HG02884 (cell line): ENCODE measurements at regions not wholly inside any gene's neighbourhood (a gene's known extent, or its start where the extent isn't known, plus 50 kb on each side); places are given as distances from the start of the nearest gene placed in this dataset.

ENCODE experiments used
- ATAC-seq: cut with Tn5 transposase; IDR thresholded peaks from one replicate; pipeline ENCODE4 v1.9.1; 2021; ENCODE audit warnings: mild to moderate bottlenecking, moderate library complexity; ENCODE audit not compliant: unreplicated experiment

DNA sequence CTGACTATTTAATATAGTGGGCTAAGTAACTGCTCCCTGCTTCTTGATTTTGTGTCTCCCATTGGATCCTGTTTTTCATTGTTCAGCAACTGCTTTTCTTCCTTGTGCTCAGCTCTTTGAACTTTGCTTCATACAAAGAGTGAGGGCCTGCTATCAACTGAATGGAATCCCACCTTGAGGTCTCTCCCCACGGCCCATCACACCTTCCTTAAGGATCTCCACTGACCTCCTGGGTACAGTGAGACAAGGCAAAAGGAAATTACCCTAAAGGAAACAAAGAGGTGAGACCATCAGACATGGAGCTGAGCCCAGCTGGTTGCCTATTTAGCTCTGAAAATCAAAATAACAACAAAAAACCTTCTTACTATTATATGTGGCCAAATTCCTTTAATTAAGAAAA is 91.3 kb upstream of the RPL34 start:
- ATAC-seq = no peak

DNA sequence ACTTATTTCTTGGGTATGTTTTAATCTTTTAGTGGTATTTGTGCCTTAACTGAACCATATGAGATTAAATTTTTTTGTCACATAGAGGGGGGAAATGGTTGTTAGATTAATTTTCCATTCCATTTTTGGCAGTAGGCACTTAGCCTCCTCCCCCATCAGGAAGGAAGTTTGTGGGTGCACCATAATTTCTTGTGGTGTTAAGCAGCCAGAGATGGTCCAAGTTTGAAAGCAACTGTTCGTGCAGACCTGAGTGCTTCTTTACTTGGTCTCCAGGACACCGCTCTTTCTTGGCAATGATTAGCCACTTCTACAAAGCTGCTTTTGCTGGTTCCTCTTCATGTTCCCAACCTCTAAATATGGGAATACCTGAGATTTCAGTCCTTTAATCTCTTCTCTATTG is 92.7 kb upstream of the RPL34 start:
- no peak for ATAC-seq

DNA sequence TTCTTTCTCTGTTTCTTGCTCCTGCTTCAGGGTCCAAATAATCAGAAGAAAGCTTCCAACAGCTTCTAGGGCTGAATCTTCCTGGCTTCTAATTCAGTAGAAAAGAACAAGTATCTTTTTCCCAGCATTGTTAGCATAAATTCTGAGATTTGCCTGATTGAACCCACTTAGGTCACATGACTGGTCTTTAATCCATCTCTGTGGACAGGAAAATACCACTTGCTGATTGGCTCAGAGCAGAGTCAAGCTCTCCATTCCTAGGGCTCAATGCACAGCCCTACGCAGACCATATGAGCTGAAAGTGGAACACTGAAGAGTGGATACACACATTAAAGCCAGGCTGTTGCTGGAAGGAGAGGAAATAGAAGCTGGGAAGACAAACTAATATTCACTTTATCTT is 99.6 kb upstream of the RPL34 start:
- no peak for ATAC-seq

DNA sequence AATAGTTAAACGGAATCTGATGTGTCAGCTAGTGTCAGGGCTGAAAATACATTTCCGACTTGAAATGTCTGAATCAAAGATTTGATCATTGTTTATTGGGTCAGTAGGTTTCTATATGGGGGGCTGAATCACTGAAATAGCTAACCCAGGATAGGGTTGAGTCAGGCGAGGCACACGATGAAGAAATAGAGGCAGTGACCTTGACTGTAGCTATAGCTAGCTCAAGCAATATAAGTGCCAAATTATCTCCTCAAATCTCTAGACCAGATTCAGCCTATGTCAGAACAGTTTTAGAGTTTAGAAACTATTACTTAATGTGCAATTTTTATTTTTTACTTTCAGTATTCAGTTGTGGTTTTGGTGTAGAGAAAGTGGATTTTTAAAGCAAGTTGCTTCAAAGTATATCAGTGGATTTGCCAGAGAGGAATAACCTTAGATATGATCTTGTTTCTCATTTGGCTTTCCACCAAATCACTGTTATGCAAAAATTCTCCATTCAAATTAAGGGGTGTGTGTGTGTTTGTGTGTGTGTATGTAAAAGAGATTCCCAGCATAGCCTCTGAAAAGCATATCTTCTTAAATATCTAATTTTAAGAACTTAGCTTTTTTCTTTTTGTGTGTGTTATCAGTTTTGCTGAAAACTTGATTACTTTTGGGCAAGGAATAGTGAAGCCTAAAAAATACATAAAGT is 100.3 kb upstream of the RPL34 start:
- no peak for ATAC-seq

DNA sequence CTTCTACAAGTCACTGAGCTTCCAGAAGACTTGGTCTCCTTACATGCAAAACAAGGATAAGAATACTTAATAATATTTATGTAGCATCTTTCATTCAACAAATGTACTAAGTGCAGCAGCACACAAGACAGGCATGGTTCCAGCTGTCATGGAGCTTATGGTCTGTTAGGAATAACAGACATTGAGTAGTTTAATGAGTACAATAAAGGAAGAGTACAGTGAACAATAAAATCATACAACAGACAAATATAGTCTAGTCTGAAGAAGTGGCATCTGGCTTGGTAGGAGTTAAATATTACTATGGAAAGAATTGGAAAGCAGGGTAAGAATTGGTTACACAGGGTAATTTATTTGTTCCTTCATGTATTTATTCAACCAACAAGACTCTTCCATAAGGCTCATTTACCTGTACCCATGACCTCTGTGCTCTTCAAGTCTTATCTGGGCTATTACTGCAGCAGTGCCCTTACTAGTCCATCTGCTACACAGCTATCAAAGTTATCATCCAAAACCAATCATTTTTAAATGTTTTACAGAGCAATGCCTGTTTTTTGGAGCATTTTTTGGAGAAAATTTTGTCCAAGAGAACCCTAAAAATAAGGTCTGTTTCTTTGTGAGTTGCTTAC is 101.1 kb upstream of the RPL34 start:
- no peak for ATAC-seq

DNA sequence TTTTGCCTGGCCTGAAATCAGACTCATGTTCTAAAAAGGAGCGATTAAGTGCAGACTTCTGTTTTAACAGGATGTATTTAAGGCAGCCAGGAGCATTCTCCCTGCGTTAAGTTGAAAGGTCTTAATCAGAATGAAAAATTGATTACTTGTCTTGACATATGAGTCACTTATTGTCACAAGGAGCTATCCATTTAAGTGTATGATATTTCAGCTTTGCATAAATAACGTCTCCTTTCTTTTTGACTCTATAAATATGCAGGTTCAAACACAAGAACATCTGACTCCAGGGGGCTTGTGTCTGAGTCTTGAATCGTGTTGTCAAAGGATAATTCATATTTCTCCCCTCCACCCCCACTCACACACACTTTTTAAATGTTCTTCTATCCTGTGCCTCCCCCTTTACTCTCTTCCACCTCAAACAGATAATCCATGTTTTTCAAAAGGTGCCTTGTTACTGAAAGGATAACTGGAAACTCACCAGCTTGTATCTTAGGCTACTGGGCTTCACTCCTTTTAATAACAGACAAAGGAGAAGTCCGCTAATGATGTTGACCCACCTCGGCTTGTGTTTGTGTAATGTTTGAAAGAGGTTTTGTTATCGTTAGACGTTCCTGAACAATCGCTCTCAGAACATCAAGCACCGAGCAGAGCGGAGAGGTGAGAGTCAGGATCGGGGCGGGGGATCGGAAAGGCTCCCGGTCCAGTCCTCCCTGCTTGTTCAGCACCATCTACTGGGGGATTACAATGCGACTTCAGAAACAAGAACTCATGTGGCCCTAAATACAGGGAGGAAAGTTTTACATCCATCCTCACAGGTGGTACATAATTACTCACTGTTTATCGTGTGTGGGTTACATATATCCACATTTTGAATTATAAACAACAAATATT is 107.5 kb upstream of the RPL34 start:
- ATAC-seq = no peak

DNA sequence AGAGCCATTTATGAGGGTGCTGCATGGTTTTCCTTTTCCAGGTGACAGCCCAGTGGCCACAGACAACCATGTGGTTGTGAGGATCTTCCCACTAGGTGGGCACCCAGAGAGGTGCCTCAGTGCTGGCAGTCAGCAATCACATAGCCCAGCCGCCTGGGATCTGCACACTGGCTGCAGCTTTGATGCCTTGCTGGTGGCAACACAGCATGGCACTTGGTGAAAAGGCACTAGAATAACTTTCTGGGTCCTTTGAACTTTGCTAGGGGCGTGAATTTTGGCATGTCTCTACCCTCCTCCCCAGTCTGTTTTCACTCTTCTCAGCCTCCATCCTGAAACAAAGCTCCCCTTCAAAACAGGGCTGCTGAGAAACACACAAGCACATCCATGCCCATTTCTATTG is 108.8 kb upstream of the RPL34 start:
- no peak for ATAC-seq

DNA sequence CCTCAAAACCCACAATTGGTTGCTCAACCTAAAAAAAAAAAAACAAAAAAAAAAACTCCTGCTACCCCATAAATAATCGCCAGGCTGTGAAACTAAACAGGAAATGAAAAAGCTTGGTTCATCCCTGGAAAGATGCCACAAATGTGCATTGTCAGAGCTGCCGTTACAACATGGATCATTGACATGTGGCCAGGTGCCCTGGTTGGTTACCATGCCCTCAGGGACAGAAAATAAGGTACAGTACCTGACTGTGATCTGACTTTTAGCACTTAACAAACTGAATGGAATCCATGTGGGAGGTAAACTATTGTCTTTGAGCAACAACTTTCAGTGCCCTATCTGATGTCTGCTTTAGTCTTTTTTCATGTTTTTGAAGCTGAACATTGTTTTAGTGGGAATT is 118.0 kb upstream of the RPL34 start:
- ATAC-seq = no peak

DNA sequence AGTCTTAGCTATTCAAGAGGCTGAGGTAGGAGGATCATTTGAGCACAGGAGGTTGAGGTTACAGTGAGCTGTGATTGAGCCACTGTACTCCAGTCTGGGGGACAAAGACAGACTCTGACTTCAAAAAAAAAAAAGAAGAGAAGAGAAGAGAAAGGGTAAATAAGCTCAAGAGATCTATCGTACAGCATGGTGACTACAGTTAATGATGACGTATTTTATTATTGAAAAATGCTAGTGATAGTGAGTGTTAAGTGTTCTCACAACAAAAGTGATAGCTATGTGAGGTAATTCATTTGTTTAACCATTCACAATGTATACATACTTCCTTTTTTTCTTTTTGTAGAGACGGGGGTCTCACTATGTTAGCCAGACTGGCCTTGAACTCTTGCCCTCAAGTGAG is 121.5 kb upstream of the RPL34 start:
- ATAC-seq = no peak

DNA sequence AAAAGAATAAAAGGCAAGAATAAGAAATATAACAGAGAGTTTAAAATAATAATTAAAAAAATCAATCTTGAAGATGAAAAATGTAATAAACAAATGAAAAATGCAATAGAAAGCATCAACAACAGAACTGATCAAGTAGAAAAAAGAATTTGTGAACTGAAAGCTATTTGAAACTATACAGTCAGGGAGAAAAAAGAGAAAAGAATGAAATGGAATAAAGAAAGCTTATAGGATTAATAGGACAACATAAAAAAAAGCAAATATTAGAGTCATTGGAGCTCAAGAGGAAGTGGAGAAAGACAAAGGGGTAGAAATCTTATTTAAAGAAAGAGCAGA is 126.8 kb upstream of the RPL34 start:
- no peak for ATAC-seq

DNA sequence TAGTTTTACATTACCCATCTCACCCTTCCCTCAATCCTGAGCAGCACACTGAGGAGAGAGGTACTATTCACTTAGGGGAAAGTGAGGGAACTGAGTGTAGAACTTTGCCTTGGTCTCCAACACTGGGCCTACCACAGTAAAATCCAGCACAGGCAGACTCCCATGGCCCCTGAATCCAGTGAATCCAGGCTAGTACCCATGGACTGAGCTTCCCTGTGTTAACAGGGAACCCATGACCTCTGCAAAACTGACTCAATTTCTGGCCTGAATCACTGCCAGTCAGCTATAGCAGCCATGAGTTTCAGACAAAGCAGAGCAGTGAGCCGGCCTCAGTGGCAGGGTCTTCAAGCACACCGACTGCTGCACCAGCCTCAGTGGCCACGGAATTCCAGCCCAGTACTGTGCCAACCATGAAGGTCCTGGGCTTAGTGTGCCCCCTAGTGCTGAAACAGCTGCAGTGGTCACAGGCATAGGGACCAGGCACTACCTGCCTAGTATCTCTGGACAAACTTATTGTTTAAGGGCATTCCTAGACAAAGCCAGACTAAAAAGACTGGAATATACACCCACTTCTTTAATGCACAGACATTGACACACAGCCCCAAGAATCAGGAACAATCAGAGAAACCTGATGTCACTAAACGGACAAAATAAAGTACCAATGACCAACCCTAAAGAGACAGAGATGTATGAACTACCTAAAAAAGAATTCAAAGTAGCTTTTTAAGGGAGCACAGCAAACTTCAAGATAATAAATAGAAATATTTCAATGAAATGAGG is 127.4 kb upstream of the RPL34 start:
- ATAC-seq = no peak

DNA sequence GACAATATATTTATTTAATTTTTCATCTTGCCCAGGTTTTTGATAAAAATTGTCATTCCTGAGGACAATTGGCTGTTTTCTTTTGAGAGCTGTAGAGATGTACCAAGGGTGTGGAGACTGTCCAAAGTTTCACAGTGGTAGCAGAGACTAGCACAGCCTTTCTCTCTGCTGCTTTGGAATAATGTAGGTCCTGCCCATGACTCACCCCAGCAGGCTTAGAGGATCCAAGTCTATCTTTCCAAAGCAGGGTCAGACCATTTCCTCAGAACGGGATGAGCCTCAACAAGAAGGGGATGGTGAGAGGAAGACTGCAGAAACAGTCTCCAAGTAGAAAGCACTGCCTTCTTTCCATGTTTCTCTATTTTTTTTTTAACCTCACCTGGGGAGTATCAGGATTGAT is 131.5 kb upstream of the RPL34 start:
- ATAC-seq = no peak

DNA sequence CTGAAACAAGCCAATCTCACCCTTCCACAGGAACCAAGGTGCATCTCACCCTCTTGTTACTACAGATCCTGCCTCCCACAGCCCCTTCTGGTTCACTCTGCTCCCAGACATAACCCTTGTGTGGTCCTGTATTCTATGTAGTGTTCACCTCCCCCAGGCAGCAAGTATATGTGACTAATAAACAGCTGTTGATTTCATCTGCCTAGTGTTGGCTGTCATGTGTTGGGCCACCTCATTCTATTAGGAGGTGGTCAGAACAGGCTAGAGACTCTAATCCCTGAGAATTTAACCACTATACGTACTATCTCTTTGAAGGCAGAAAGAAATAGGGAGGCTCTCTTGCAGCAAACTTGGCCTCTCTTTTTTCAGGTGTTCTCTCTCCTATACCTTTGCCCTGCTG is 134.3 kb upstream of the RPL34 start:
- no peak for ATAC-seq

DNA sequence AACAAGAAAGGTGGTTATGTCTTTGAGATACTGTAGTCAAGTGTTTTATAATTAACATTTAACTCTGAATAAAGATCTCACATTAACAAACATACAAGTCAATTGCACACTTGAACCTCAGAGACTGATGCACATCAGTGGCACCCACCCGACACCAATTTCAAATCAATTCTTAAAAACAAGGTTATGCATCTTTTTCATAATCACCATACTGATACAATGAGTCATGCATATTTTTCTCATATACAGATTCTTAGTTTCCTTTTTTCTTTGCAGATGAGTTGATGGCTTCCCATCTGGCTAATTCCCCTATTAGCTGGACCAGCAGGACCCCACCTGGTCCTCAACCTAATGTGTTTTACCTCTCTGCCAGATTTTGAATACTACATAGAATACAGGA is 136.2 kb upstream of the RPL34 start:
- no peak for ATAC-seq

DNA sequence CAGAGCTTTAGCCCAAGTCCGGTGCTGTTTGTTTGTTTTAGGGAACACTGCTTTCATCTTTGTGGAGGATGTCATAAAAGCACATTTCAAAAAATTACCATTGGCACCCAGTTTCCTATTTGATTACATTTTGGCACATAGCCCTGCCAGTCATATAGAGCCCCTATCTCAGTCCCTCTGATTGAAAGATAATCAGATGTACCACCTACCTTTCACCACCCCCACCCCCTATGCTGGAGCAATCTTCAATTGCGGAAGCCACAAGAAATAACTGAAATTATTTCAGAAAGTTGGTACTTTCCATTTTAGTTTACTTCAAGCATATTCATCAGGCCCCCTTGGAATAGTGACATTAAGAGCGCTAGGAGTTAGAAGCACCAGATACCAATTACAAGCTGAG is 136.7 kb upstream of the RPL34 start:
- no peak for ATAC-seq

DNA sequence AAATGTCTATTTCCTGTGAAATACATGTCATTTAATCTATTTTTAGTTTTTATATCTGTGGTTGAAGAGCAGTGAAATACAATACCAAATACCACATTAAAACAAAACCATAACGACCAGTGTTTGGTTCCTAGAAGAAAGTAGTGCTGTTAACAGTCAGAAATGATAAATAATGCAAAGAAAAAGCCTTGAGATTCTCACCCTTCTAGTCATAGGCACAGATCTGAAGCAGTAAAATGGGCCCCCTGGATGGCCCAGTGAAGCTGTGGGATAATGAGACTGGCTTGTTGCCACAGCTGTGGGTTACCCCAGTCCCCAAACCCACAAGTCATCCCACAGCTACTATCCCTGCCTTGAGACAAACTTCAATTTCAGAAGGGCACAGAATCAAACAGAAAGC is 137.3 kb upstream of the RPL34 start:
- no peak for ATAC-seq

DNA sequence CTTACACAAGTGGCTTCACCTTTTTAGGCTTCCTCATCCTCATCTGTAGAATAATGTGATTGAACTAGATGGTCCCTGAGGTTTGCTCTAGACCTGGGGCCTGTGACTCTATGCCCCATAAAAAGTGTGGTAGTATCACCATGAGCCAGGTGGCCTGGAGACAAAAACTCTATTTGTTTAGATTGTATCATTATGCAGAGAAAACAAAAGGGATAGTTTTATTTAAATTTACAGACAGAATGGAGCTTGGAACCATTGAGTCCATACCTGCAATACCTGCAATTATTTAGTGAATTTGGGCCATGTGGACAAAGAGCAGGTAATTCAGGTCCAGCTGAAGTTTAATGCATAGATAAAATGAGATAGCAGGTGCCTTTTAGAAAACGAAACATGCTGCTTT is 139.5 kb upstream of the RPL34 start:
- no peak for ATAC-seq

DNA sequence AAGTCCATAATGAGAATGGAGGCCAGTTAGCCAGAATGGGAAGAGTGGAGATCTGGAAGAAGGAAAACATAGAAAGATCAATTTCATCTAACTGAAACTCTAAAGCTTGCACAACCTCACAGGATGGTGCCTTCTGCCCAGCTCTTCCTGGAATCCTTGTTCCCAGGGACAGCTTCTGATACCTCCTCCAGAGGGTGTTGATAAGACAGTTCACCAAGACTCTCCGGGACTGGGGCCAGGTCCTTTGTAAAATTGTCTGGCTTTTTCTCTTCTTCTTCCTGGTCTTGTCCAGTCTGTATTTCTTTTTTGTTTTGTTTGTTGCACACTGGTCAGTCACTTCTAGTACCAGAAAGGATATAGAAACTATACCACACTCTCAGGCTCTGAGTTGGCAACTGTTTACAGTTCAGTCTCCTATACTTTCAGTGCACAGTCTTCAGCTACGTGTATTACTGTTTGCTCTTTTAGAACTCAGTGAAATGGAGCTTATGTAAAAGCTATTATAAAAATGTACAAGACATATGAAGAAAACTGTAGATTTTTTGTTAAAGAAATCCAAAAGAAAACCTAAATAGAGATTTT is 142.8 kb upstream of the RPL34 start:
- ATAC-seq = no peak

DNA sequence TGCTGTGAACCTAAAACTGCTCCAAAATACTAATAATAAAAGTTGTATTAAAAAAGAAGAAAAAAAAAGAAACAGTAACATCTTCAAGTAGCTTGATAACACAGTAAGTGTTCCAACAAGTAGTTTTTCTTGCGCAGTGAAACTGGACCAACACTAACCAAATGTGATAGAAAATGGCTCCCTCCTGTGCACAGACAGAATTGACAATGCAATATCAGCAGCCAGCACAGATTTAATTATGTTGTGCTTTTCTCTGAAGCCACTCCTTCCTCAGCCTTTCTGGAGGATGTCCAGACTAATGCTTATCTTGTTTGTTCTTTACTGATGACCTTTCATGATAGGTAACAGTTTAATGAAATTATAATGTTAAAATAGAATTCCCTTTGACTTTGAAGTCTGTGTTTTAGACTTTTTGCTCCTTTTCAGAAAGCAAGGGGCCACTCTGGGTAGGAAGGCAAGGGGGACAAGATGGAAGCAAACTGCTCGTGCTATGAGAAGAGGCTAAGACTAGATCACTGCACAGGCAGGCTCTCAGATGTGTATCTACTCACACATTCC is 147.1 kb upstream of the RPL34 start:
- no peak for ATAC-seq

DNA sequence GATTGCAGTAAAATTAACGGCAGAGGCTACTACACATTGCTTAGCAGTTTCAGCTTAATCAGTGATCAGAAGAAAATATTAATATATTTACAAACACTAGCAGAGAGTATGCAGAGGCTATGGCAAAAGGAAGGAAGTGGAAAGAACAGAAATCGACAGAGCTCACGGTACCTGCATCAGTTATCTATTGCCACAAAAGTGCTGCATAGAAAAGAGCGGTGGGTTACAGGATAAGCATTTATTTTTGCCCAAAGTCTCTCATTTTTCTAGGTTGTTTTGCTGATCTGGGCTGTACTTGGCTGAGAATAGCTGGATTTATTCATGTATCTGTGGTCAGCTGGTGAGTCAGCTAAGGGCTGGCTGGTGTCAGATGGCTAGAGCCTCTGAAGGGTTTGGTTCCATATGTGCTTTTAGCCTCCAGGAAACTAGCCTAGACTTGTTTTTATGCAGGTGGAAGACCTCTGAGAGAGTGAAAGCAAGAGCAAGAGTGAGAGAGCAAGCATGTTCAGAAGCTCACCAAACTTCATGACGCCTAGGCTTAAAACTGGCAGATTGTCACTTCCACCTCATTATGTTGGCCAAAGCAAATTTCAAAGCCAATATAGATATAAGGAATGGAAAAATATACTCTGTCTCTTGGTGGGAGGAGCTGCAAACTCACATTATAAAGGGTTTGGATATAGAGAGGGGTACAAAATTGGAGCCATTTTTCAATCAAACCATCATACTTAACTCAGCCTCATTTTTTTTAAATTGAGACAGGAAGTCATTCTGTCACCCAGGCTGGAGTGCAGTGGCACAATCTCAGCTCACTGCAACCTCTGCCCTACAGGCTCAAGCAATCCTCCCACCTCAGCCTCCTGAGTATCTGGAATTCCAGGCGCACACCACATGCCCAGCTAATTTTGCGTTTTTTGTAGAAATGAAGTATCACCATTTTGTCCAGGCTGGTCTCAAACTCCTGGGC is 153.2 kb upstream of the RPL34 start:
- ATAC-seq = no peak
